8988T (cell line): ENCODE measurements at regions not wholly inside any gene's neighbourhood (a gene's known extent, or its start where the extent isn't known, plus 50 kb on each side); places are given as distances from the start of the nearest gene placed in this dataset.
"Not testable (repeated sequence)": the region's sequence is repeated elsewhere in the genome, so short reads cannot be mapped to it uniquely, and the experiment has no call there.

Source experiments
- DNase-seq: peaks from one replicate; pipeline ENCODE4 v3.0.0; 2011

- DNase-seq: not testable (repeated sequence)
Measured at GRCh38 chr5:40108764-40109390, 570.8 kb upstream of the PTGER4 start.

- not testable (repeated sequence) for DNase-seq
Measured at GRCh38 chr5:40107786-40108185, 571.9 kb upstream of the PTGER4 start.

- no peak for DNase-seq
Measured at GRCh38 chr5:40106847-40107246, 572.9 kb upstream of the PTGER4 start.

GRCh38 chr5:40098313-40098712, 581.4 kb upstream of the PTGER4 start:
- no peak for DNase-seq

DNA sequence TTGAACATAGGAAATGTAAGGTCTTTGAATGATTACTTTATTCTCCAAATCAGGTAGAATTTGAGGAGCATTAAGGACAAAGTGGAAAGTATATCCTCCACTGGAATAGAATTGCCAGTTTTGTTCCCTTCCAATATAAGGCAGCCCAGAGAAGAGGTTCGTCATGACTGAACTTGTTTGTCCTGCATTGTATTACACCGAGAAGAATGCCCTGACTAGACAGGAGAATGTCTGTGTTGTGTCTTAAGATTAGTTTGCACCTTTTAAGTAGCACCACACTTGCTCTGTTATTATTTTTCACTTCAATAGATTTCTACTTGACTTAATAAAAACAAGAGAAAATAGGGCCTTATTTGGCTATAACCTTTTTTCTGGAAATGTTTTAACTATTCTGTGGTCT, 586.2 kb upstream of the PTGER4 start:
- DNase-seq: no peak

DNA sequence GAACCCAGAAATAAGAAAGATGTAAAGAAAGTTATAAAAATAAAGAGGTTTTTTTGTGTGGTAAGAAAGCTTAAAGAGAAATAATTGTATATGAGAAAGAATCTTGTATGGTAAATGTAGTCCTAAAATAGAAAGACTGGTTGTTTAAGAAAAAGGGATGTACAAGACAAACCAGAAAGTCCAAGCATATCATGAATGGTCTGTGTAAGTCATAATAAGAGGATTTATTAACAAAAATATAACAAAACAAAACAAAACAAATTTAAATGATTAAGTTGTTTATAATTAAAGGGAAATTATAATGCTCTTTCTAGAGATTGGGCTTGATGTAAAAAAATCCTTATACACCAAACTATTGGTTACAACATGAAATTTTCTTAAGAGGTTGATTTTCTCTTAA, 590.4 kb upstream of the PTGER4 start:
- DNase-seq: no peak

GRCh38 chr5:40084614-40085013, 595.1 kb upstream of the PTGER4 start:
- DNase-seq: no peak

- DNase-seq: no peak
Measured at GRCh38 chr5:40082313-40082712, 597.4 kb upstream of the PTGER4 start.

DNA sequence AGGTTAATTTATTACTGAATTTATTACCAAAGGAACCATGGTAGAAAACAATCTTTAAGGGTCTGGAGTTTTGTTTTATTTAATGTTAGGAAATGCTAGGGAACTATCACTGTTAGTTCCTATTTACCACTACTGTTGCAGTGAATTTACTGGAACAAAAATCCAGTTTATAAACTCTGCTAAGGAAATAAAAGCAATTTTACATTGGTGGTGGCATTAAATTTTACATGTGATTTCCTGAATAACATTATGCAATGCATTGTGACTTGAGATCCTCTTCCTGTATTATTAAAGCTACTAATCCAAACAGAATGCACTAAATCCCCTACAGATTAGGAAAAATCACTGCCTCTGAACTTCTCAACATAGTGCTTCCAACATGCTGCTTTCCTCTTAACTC, 599.5 kb upstream of the PTGER4 start:
- no peak for DNase-seq

- no peak for DNase-seq
Measured at GRCh38 chr5:40078898-40079575, 600.7 kb upstream of the PTGER4 start.

GRCh38 chr5:40074826-40075225, 604.9 kb upstream of the PTGER4 start:
- DNase-seq: no peak

DNA sequence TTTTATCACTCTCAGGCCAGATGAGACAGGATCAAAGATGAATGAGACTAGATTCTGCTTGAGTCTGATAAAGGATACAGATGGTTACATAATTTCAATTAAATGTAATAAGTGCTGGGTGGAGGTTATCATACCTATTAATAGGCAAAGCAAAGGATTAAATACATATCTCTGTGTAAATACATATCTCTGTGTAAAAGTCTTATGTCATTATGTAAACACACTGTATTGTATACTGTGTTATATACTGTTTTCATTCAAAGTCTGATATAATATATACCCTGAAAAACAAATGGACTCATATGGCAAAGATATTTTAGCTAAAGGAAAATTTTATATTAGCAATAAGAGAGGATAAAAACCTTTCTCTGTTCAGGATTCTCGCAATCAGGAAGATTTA, 605.8 kb upstream of the PTGER4 start:
- no peak for DNase-seq

DNA sequence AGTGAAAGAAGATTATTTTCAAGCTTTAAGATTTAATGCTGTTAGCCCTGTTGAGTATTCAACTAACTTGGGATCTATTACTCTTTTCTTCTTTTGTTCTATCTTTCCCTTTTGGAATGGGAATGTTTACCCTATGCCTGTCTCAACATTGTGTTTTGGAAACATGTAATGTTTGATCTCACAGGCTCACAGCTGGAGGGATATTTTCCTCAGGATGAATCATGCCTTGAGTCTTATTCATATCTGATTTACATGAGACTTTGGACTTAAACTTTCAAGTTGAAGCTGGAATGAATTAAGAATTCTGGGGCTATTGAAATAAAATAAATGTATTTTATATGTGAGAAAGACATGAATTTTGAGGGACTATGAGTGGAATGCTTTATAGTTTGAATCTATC, 607.8 kb upstream of the PTGER4 start:
- no peak for DNase-seq

DNA sequence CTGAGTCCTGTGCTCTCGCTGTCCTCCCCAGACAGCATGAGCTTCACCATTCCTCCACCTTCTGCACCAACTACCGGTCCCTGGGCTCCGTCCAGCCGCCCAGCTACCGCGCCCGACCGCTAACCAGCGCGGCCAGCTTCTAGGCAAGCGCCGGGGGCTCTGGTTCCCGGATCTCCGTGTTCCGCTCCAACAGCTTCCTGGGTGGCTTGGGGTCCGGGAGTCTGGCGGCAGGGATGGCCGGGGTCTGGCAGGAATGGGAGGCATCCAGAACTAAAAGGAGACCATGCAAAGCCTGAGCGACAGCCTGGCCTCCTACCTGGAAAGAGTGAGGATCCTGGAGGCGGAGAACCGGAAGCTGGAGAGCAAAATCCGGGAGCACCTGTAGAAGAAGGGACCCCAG, 613.1 kb upstream of the PTGER4 start:
- DNase-seq: no peak

DNA sequence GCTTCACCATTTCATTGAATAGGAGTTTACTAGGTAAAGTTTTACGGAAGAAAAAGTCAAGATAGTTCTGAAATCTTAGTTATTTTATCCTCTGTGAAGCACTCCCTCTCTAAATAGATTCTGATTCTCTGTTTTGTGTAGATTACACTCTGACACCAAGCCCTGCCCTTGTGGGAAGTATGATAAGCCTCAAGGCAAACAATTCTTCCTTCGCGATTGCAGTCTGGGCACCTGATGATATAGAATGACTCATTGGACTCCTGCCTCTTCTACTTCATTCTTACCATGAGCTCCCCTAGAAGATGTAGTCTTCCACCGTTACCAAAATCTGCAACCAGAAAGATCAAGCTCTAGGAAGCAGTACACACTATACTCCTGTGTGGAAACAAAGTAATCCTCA, 626.9 kb upstream of the PTGER4 start:
- no peak for DNase-seq

DNA sequence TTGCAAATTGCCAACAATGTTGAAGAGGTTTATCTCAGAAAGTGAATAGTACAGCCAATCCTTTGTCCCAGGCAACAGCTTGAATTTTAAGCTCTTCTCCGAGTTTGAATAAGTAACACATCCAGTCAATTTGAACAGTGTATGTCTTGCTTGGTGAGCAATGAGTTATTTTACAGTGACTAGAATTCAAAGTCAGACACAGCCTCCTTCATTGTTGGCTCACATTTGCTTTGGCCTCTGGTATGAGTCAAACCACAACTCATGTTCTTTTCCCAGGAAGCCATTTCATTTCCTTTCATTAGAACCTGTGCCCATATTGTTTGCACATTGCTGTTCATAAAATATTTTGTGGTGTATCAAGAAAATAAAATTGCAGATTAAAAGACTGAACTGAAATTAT, 622.0 kb upstream of the DAB2 start:
- no peak for DNase-seq

DNA sequence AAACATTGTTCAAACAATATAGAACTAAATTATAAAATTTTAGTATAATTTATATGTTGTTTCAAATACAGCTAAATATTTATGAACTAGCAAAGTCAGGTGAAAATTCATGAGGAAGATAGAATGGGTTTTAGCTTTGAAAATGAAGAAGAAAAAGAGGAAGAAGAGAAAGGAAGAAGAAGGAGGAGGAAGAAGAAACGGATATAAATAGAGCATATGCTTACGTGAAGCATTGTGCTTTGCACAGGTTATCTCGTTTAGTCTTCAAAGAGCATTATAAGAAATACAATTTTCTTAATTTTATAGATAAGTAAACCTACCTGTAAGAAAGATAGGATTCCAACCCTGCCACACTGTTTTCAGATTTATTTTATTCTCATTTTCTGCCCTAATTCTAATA, 620.6 kb upstream of the DAB2 start:
- no peak for DNase-seq

- no peak for DNase-seq
Measured at GRCh38 chr5:40043916-40044315, 619.1 kb upstream of the DAB2 start.

DNA sequence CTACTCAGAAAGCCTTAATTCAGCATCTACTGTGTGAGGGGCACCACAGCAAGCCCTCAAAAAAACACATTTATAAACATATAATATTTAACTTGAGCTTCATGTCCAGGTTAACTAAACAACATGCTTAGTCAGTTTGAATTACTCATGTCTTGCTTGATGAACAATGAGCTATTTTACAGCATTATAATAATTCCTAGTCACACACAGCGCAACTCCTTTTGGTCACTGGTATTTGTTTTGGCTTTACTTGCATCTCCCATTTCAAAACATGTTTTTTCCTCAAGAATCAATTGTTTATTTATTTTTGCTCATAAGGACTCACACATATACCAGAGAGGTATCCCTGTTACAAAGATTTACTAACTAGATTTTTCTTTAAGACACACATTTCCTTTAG, 616.7 kb upstream of the DAB2 start:
- no peak for DNase-seq

- DNase-seq: no peak
Measured at GRCh38 chr5:40037713-40038112, 612.9 kb upstream of the DAB2 start.

GRCh38 chr5:40034441-40034840, 609.7 kb upstream of the DAB2 start:
- no peak for DNase-seq

GRCh38 chr5:40033411-40033810, 608.6 kb upstream of the DAB2 start:
- DNase-seq: no peak

- no peak for DNase-seq
Measured at GRCh38 chr5:40033009-40033408, 608.2 kb upstream of the DAB2 start.

DNA sequence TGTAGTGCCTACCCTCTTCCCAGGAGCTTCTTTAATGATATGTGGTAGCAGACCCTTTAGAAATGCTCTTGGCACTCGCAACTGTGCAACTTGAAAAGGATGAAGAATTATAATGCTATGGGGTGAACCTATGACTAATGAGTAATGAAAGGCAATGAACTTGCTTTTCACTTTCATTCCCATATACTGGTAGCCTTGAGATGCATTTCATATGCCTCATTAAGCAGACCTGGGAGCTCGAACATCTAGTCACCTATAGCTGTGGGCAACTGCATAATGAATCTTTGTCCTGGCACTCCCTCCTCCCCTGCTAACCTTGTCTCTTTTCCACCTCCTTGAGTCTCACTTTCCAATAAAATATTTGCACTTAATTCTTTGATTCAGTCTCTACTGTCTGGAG, 605.9 kb upstream of the DAB2 start:
- DNase-seq: no peak
